ENCODE measurements at regions not wholly inside any gene's neighbourhood (a gene's known extent, or its start where the extent isn't known, plus 50 kb on each side); places are given as distances from the start of the nearest gene placed in this dataset.

- ChIA-PET POLR2A (no interaction called here), CTCF (interaction anchor here (0.8 kb wide), 1 partner anchor 301 kb away, joined by 3 read pairs; no protein-coding TSS in a partner anchor)
- DNase-seq (ENCODE audit: unreplicated experiment), result no peak
- Mint-ChIP-seq H3K9me3 (ENCODE audit: unreplicated experiment) (no peaks in the 10 kb centered on the region), H3K4me3 (ENCODE audit: unreplicated experiment) (no peak overlapping the region), H3K27ac (ENCODE audit: low read depth, unreplicated experiment) (no peak overlapping the region), H3K36me3 (ENCODE audit: insufficient read depth, unreplicated experiment) (no peaks in the 10 kb centered on the region), H3K4me1 (ENCODE audit: insufficient read depth, unreplicated experiment) (no peaks in the 10 kb centered on the region), H3K27me3 (ENCODE audit: insufficient read depth, unreplicated experiment) (no peaks in the 10 kb centered on the region)
- TF ChIP-seq, protein P1, sequence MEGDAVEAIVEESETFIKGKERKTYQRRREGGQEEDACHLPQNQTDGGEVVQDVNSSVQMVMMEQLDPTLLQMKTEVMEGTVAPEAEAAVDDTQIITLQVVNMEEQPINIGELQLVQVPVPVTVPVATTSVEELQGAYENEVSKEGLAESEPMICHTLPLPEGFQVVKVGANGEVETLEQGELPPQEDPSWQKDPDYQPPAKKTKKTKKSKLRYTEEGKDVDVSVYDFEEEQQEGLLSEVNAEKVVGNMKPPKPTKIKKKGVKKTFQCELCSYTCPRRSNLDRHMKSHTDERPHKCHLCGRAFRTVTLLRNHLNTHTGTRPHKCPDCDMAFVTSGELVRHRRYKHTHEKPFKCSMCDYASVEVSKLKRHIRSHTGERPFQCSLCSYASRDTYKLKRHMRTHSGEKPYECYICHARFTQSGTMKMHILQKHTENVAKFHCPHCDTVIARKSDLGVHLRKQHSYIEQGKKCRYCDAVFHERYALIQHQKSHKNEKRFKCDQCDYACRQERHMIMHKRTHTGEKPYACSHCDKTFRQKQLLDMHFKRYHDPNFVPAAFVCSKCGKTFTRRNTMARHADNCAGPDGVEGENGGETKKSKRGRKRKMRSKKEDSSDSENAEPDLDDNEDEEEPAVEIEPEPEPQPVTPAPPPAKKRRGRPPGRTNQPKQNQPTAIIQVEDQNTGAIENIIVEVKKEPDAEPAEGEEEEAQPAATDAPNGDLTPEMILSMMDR (IDR thresholded peaks at IDR 0.05; ENCODE audit: unreplicated experiment), result no peak
- no TSS peak for BruUV-seq (replicated peaks)
- intact Hi-C loops (cut with micrococcal nuclease), result no loop called here
These were observed 53.0 kb downstream of the HELT start for GRCh38 chr4:185071236-185071811.

DNA sequence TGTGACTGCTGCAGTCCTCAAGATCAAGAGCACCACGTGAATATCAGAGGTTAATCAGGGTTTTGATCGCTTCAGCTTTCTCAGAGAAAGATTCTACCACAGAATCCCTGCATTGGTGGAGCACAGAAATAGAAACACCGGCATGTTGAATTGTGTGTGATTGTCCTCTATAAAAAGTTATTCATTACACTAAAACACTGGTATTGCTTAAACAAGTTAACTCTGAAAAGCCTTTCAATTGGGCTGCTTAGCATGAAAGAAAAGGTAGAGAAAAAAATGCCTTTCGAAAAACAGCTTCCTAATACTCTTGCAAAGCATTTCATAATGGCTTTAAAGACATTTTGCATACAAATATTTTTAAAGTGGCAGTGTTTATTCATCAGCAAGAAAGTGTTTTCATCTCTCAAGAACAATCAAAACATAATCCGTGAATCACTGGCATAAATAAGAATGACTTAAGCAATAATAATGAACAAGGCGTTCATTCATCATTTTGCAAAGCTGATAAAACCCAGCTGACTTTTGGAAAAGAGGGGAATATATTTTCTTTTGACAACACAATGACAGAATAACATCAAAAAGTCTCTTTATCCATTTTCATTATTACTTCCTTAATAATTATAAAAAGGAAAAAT, 61.1 kb downstream of the HELT start:
- CTCF ChIA-PET, result interaction anchor here (0.6 kb wide), 1 partner anchor 111 kb away, joined by 3 read pairs; no protein-coding TSS in a partner anchor
- POLR2A ChIA-PET, result interaction anchor here (0.6 kb wide), 2 partner anchors 168 to 761 kb away, joined by 3 read pairs; no protein-coding TSS in a partner anchor
- TF ChIP-seq, protein P1 (IDR thresholded peaks at IDR 0.05; ENCODE audit: unreplicated experiment), result no peak
- Mint-ChIP-seq H3K4me1 (ENCODE audit: insufficient read depth, unreplicated experiment) (peaks cover 5% of the 10 kb centered on the region), H3K4me3 (ENCODE audit: unreplicated experiment) (no peak overlapping the region), H3K27me3 (ENCODE audit: insufficient read depth, unreplicated experiment) (no peaks in the 10 kb centered on the region), H3K9me3 (ENCODE audit: unreplicated experiment) (no peaks in the 10 kb centered on the region), H3K27ac (ENCODE audit: low read depth, unreplicated experiment) (no peak overlapping the region), H3K36me3 (ENCODE audit: insufficient read depth, unreplicated experiment) (no peaks in the 10 kb centered on the region)
- intact Hi-C loops (cut with micrococcal nuclease), result no loop called here
- no TSS peak for BruUV-seq (replicated peaks)
- DNase-seq (ENCODE audit: unreplicated experiment), result no peak

GRCh38 chr4:185080545-185080944, 62.3 kb downstream of the HELT start:
- Mint-ChIP-seq H3K4me1 (ENCODE audit: insufficient read depth, unreplicated experiment) (peaks cover 5% of the 10 kb centered on the region), H3K36me3 (ENCODE audit: insufficient read depth, unreplicated experiment) (no peaks in the 10 kb centered on the region), H3K9me3 (ENCODE audit: unreplicated experiment) (no peaks in the 10 kb centered on the region), H3K4me3 (ENCODE audit: unreplicated experiment) (no peak overlapping the region), H3K27me3 (ENCODE audit: insufficient read depth, unreplicated experiment) (no peaks in the 10 kb centered on the region), H3K27ac (ENCODE audit: low read depth, unreplicated experiment) (no peak overlapping the region)
- DNase-seq (ENCODE audit: unreplicated experiment), result no peak
- CTCF ChIA-PET, result no interaction called here
- POLR2A ChIA-PET, result no interaction called here
- TF ChIP-seq, protein P1 (IDR thresholded peaks at IDR 0.05; ENCODE audit: unreplicated experiment), result no peak
- intact Hi-C loops (cut with micrococcal nuclease), result no loop called here
- no TSS peak for BruUV-seq (replicated peaks)

DNA sequence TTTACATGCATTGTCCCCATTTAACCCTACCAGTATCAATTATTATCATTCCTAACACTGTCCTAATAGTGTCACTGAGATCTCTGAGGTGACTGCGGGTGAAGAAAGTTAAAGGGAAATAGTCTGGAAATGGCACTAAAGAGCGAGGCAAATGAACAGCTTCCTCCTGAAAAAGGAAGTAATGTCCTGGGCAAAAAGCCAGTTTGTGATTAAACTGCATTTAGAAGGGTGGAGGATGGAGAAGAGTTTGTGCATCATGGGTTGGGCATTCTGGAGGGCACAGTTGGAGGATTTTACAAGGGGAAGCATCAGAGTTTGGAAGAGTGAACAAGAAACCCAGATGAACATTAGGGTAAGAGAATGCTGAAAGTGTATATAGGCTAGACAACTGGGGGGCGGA, 60.5 kb upstream of the SLC25A4 start:
- intact Hi-C loops (cut with micrococcal nuclease), result no loop called here
- no TSS peak for BruUV-seq (replicated peaks)
- no peak overlapping the region for H3K4me3 Mint-ChIP-seq (ENCODE audit: unreplicated experiment)

More for the DNA sequence above, 60.5 kb upstream of the SLC25A4 start:
- no peaks in the 10 kb centered on the region for H3K9me3 Mint-ChIP-seq (ENCODE audit: unreplicated experiment)
- CTCF ChIA-PET, result interaction anchor here (0.6 to 2.4 kb wide), 3 partner anchors 13 to 52 kb away, joined by 3 to 10 read pairs (median 9); no protein-coding TSS in a partner anchor
- no peak overlapping the region for H3K27ac Mint-ChIP-seq (ENCODE audit: low read depth, unreplicated experiment)
- peak; percentile 6 for DNase-seq (ENCODE audit: unreplicated experiment)
- H3K4me1 Mint-ChIP-seq (ENCODE audit: insufficient read depth, unreplicated experiment), result peaks cover 5% of the 10 kb centered on the region
- H3K27me3 Mint-ChIP-seq (ENCODE audit: insufficient read depth, unreplicated experiment), result no peaks in the 10 kb centered on the region
- TF ChIP-seq, protein P1 (IDR thresholded peaks at IDR 0.05; ENCODE audit: unreplicated experiment), result no peak
- no peaks in the 10 kb centered on the region for H3K36me3 Mint-ChIP-seq (ENCODE audit: insufficient read depth, unreplicated experiment)
- POLR2A ChIA-PET, result interaction anchor here (0.7 kb wide), 1 partner anchor 39 kb away, joined by 3 read pairs; no protein-coding TSS in a partner anchor
